Neural crest cell (in vitro differentiated cells): ENCODE measurements at regions not wholly inside any gene's neighbourhood (a gene's known extent, or its start where the extent isn't known, plus 50 kb on each side); places are given as distances from the start of the nearest gene placed in this dataset.

Source experiments
- DNase-seq: peaks from one replicate; pipeline ENCODE4 v3.0.0; 2021; ENCODE audit warnings: low read depth, mixed read lengths, low spot score
- H3K27ac Mint-ChIP-seq: one replicate; pipeline ENCODE4 v1.8.0; 2021; ENCODE audit warnings: mild to moderate bottlenecking, mixed read lengths; ENCODE audit not compliant: unreplicated experiment
- H3K27me3 Mint-ChIP-seq: 2 replicates; pipeline ENCODE4 v1.8.0; 2021; ENCODE audit warnings: low read depth, mild to moderate bottlenecking, mixed read lengths
- H3K36me3 Mint-ChIP-seq: 2 replicates; pipeline ENCODE4 v1.8.0; 2021; ENCODE audit warnings: low read depth, mild to moderate bottlenecking, mixed read lengths
- H3K4me1 Mint-ChIP-seq: 2 replicates; pipeline ENCODE4 v1.8.0; 2021; ENCODE audit warnings: mixed read lengths
- H3K4me3 Mint-ChIP-seq: one replicate; pipeline ENCODE4 v1.8.0; 2021; ENCODE audit warnings: mild to moderate bottlenecking, mixed read lengths
- H3K9me3 Mint-ChIP-seq: 2 replicates; pipeline ENCODE4 v1.8.0; 2021; ENCODE audit warnings: mixed read lengths
- CTCF ChIP-seq: fragments of 200-600 bp; sonication (generic); conservative IDR thresholded peaks from 2 replicates; pipeline ENCODE4 v1.5.0; 2021; ENCODE audit warnings: antibody characterized with exemption, mild to moderate bottlenecking

GRCh38 chr3:168977716-168978374, 685.7 kb downstream of the MECOM start:
- no peaks in the 10 kb centered on the region for H3K27me3 Mint-ChIP-seq
- no peaks in the 10 kb centered on the region for H3K9me3 Mint-ChIP-seq
- no peak for DNase-seq
- H3K36me3 Mint-ChIP-seq = no peaks in the 10 kb centered on the region
- TF ChIP-seq CTCF = no peak
- H3K27ac Mint-ChIP-seq = no peak overlapping the region
- no peak overlapping the region for H3K4me3 Mint-ChIP-seq
- H3K4me1 Mint-ChIP-seq = peaks cover 14% of the 10 kb centered on the region

- Mint-ChIP-seq H3K27ac (no peak overlapping the region), H3K27me3 (no peaks in the 10 kb centered on the region), H3K36me3 (no peaks in the 10 kb centered on the region), H3K9me3 (no peaks in the 10 kb centered on the region), H3K4me1 (peaks cover 8% of the 10 kb centered on the region), H3K4me3 (no peak overlapping the region)
- no peak for DNase-seq
- TF ChIP-seq CTCF = no peak
These were observed 686.5 kb downstream of the MECOM start for GRCh38 chr3:168976969-168977368.

GRCh38 chr3:168975576-168975975, 687.9 kb downstream of the MECOM start:
- H3K27me3 Mint-ChIP-seq = no peaks in the 10 kb centered on the region
- H3K4me3 Mint-ChIP-seq = no peak overlapping the region
- peaks cover 8% of the 10 kb centered on the region for H3K4me1 Mint-ChIP-seq
- no peak for DNase-seq
- no peaks in the 10 kb centered on the region for H3K9me3 Mint-ChIP-seq
- H3K27ac Mint-ChIP-seq = no peak overlapping the region
- no peaks in the 10 kb centered on the region for H3K36me3 Mint-ChIP-seq
- no peak for TF ChIP-seq CTCF

- H3K4me3 Mint-ChIP-seq = no peak overlapping the region
- no peak for DNase-seq
- H3K36me3 Mint-ChIP-seq = no peaks in the 10 kb centered on the region
- no peaks in the 10 kb centered on the region for H3K9me3 Mint-ChIP-seq
- peaks cover 8% of the 10 kb centered on the region for H3K4me1 Mint-ChIP-seq
- no peak overlapping the region for H3K27ac Mint-ChIP-seq
- TF ChIP-seq CTCF = no peak
- no peaks in the 10 kb centered on the region for H3K27me3 Mint-ChIP-seq
These were observed 688.7 kb downstream of the MECOM start for GRCh38 chr3:168974617-168975403.

- Mint-ChIP-seq H3K4me1 (peaks cover 8% of the 10 kb centered on the region), H3K27ac (no peak overlapping the region), H3K36me3 (no peaks in the 10 kb centered on the region), H3K27me3 (no peaks in the 10 kb centered on the region), H3K9me3 (no peaks in the 10 kb centered on the region), H3K4me3 (no peak overlapping the region)
- no peak for DNase-seq
- no peak for TF ChIP-seq CTCF
These were observed 689.6 kb downstream of the MECOM start for GRCh38 chr3:168973897-168974296.
